ENCODE measurements at regions not wholly inside any gene's neighbourhood (a gene's known extent, or its start where the extent isn't known, plus 50 kb on each side); places are given as distances from the start of the nearest gene placed in this dataset.

DNA sequence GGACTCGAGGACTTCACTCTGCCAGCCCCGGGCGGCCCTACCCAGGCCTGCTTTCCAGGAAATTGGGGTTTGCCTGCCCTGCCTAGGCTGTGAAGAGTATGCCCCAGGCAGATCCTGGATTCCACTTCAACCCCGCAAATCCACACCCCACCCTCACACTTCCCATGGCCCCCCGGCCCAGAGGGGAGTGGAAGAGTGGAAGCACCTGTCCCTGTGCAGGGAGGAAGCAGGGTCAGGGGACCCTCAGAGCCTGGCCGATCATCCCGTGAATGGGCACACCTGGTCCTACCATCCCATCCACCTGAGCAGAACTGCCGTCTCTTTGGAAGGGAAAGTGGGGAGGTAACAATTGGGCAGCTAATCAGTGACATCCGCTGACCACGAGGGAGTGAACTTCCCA is 245.2 kb downstream of the EIPR1 start:
- no peak for DNase-seq (ENCODE audit: low spot score)
- no peak overlapping the region for H3K27ac ChIP-seq (ENCODE audit: poor library complexity, severe bottlenecking)
- H3K9me3 ChIP-seq (ENCODE audit: severe bottlenecking) = no peaks in the 10 kb centered on the region
- H3K4me3 ChIP-seq (ENCODE audit: severe bottlenecking) = no peak overlapping the region
- TF ChIP-seq, protein P1, sequence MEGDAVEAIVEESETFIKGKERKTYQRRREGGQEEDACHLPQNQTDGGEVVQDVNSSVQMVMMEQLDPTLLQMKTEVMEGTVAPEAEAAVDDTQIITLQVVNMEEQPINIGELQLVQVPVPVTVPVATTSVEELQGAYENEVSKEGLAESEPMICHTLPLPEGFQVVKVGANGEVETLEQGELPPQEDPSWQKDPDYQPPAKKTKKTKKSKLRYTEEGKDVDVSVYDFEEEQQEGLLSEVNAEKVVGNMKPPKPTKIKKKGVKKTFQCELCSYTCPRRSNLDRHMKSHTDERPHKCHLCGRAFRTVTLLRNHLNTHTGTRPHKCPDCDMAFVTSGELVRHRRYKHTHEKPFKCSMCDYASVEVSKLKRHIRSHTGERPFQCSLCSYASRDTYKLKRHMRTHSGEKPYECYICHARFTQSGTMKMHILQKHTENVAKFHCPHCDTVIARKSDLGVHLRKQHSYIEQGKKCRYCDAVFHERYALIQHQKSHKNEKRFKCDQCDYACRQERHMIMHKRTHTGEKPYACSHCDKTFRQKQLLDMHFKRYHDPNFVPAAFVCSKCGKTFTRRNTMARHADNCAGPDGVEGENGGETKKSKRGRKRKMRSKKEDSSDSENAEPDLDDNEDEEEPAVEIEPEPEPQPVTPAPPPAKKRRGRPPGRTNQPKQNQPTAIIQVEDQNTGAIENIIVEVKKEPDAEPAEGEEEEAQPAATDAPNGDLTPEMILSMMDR (IDR thresholded peaks at IDR 0.05; ENCODE audit: poor library complexity, severe bottlenecking) = no peak
- ATAC-seq (ENCODE audit: low read depth) = no peak
- H3K4me1 ChIP-seq (ENCODE audit: insufficient read depth, poor library complexity, severe bottlenecking) = no peaks in the 10 kb centered on the region
- H3K36me3 ChIP-seq (ENCODE audit: low read depth) = no peaks in the 10 kb centered on the region
- no peaks in the 10 kb centered on the region for H3K27me3 ChIP-seq (ENCODE audit: insufficient read depth, poor library complexity, severe bottlenecking)

DNA sequence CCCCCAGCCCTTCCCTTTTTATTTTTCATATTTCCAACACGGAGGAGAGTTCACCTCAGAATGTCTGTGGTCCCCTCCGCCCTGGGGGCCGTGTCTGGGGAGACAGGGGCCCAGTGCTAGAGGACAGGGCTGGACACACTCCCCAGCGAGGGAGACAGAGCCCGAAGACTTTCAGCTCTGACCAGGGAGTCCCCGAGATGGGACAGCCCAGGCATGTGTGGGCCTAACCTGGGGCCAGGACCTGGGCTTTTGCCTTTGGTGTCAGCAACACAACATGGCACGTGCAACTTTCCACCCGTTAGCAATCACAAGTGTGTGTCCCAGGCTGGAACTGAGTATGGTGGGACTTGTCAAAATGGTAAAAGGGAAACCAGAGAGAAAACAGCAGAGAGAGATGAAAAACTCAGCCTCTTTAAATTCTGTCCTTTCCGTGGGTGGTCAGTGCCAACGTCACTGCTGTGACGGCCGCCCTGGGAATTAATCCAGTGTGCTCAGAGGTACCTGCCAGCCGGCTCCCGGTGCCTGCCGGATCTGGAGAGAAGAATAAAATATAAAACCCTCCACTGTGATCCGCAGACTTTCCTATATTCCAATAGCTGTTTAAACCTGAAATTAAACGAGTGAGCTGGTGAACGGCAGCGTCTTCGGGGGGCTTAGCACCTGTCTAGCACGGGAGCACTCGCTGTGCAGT is 245.8 kb downstream of the EIPR1 start:
- TF ChIP-seq, protein P1 (IDR thresholded peaks at IDR 0.05; ENCODE audit: poor library complexity, severe bottlenecking) = no peak
- H3K27me3 ChIP-seq (ENCODE audit: insufficient read depth, poor library complexity, severe bottlenecking) = no peaks in the 10 kb centered on the region
- no peaks in the 10 kb centered on the region for H3K36me3 ChIP-seq (ENCODE audit: low read depth)
- H3K9me3 ChIP-seq (ENCODE audit: severe bottlenecking) = no peaks in the 10 kb centered on the region
- no peak for ATAC-seq (ENCODE audit: low read depth)
- H3K27ac ChIP-seq (ENCODE audit: poor library complexity, severe bottlenecking) = no peak overlapping the region
- H3K4me3 ChIP-seq (ENCODE audit: severe bottlenecking) = no peak overlapping the region
- no peak for DNase-seq (ENCODE audit: low spot score)
- H3K4me1 ChIP-seq (ENCODE audit: insufficient read depth, poor library complexity, severe bottlenecking) = no peaks in the 10 kb centered on the region

DNA sequence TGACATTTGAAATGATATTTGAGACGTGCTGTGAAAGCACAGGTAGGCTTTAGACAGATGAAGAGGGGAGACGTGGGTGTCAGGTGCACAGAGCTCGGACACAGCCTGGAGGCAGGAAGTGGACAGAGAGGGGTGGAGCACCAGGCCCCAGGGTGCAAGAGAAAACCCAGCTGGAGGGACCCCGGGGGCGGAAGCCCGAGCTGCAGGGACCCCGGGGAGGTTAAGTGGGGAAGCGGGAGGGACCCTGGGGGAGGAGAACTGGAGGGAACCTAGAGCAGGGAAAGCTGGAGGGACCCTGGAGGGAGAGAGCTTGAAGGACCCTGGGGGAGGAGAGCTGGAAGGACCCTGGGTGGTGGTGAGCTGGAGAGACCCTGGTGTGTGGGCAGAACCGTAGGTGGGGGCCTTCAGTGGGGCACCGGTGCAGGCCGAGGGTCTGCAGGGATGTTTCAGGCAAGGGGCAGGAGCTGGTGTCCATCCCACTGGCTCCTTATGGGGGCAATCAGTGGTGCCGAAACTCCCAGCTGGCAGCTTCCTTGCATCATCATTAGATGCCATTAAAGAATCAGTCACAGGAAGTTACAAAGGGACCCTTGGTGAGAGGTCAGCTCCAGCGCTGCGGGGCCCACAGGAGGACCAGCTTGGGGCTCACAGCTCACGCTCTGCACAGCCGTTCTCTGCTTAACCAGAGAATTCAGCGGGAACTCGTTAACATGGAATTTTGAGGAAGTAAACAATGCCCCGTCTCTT is 246.6 kb downstream of the EIPR1 start:
- TF ChIP-seq, protein P1 (IDR thresholded peaks at IDR 0.05; ENCODE audit: poor library complexity, severe bottlenecking) = no peak
- Histone ChIP-seq H3K36me3 (ENCODE audit: low read depth) (no peaks in the 10 kb centered on the region), H3K4me3 (ENCODE audit: severe bottlenecking) (no peak overlapping the region), H3K9me3 (ENCODE audit: severe bottlenecking) (no peaks in the 10 kb centered on the region), H3K4me1 (ENCODE audit: insufficient read depth, poor library complexity, severe bottlenecking) (no peaks in the 10 kb centered on the region), H3K27me3 (ENCODE audit: insufficient read depth, poor library complexity, severe bottlenecking) (no peaks in the 10 kb centered on the region), H3K27ac (ENCODE audit: poor library complexity, severe bottlenecking) (no peak overlapping the region)
- no peak for ATAC-seq (ENCODE audit: low read depth)
- DNase-seq (ENCODE audit: low spot score) = no peak

DNA sequence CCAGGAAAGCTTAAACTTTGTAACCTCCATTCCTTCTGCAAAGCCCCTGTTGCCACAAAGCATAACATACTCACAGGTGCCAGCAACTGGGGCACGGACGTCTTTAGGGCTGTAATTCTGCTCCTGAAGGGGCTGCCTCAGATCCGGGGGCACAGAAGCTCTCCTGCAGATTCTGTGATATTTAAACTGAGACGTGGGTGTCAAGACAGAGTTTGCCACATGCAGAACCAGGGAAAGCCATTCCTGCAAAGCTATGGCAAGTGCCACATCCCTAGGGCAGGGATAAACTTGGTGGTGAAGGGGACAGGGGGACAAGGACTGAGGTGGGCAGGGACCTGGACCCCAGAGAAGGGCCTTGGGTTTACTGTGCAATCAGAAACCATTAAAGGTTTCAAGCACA is 247.2 kb downstream of the EIPR1 start:
- no peaks in the 10 kb centered on the region for H3K9me3 ChIP-seq (ENCODE audit: severe bottlenecking)
- no peak overlapping the region for H3K27ac ChIP-seq (ENCODE audit: poor library complexity, severe bottlenecking)
- no peak overlapping the region for H3K4me3 ChIP-seq (ENCODE audit: severe bottlenecking)
- no peaks in the 10 kb centered on the region for H3K36me3 ChIP-seq (ENCODE audit: low read depth)
- no peak for ATAC-seq (ENCODE audit: low read depth)
- DNase-seq (ENCODE audit: low spot score) = no peak
- no peaks in the 10 kb centered on the region for H3K4me1 ChIP-seq (ENCODE audit: insufficient read depth, poor library complexity, severe bottlenecking)
- TF ChIP-seq, protein P1 (IDR thresholded peaks at IDR 0.05; ENCODE audit: poor library complexity, severe bottlenecking) = no peak
- no peaks in the 10 kb centered on the region for H3K27me3 ChIP-seq (ENCODE audit: insufficient read depth, poor library complexity, severe bottlenecking)

DNA sequence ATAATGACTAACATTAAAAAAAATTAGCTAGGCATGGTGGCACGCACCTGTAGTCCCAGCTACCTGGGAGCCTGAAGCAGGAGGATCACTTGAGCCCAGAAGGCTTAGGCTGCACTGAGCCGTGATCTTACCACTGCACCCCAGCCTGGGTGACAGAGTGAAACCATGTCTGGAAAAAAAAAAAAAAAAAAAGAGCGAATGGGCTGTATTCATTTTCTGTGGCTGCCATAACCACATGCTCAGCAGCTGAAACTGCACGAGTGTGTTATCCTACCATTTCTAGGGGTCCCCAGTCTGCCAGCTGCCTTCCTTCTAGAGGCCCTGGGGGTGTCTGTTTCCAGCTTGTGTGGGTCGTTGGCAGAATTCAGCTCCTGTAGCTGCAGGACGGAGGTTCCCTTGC is 247.8 kb downstream of the EIPR1 start:
- H3K27me3 ChIP-seq (ENCODE audit: insufficient read depth, poor library complexity, severe bottlenecking) = no peaks in the 10 kb centered on the region
- TF ChIP-seq, protein P1 (IDR thresholded peaks at IDR 0.05; ENCODE audit: poor library complexity, severe bottlenecking) = no peak
- DNase-seq (ENCODE audit: low spot score) = no peak
- H3K4me3 ChIP-seq (ENCODE audit: severe bottlenecking) = no peak overlapping the region
- no peak overlapping the region for H3K27ac ChIP-seq (ENCODE audit: poor library complexity, severe bottlenecking)
- no peaks in the 10 kb centered on the region for H3K36me3 ChIP-seq (ENCODE audit: low read depth)
- no peak for ATAC-seq (ENCODE audit: low read depth)
- no peaks in the 10 kb centered on the region for H3K9me3 ChIP-seq (ENCODE audit: severe bottlenecking)
- no peaks in the 10 kb centered on the region for H3K4me1 ChIP-seq (ENCODE audit: insufficient read depth, poor library complexity, severe bottlenecking)

All from RWPE2 (cell line).